HG02759 (cell line): ENCODE measurements at regions not wholly inside any gene's neighbourhood (a gene's known extent, or its start where the extent isn't known, plus 50 kb on each side); places are given as distances from the start of the nearest gene placed in this dataset.
"Not testable (repeated sequence)": the region's sequence is repeated elsewhere in the genome, so short reads cannot be mapped to it uniquely, and the experiment has no call there.

Experiments used
- ATAC-seq: cut with Tn5 transposase; IDR thresholded peaks from one replicate; pipeline ENCODE4 v1.9.1; 2021; ENCODE audit warnings: mild to moderate bottlenecking, moderate library complexity; ENCODE audit not compliant: unreplicated experiment

- ATAC-seq, result no peak
Measured at GRCh38 chr1:99361406-99361805, 97.1 kb downstream of the PLPPR4 start.

GRCh38 chr1:99363531-99363930 lies 99.2 kb downstream of the PLPPR4 start:
- no peak for ATAC-seq

GRCh38 chr1:99365141-99365540 lies 100.8 kb downstream of the PLPPR4 start:
- no peak for ATAC-seq

GRCh38 chr1:99365545-99365944 lies 101.3 kb downstream of the PLPPR4 start:
- no peak for ATAC-seq

- no peak for ATAC-seq
Measured at GRCh38 chr1:99369154-99369553, 104.9 kb downstream of the PLPPR4 start.

GRCh38 chr1:99370476-99370875 lies 106.2 kb downstream of the PLPPR4 start:
- no peak for ATAC-seq

GRCh38 chr1:99371413-99371812 lies 107.1 kb downstream of the PLPPR4 start:
- ATAC-seq, result no peak

GRCh38 chr1:99374109-99374508 lies 109.8 kb downstream of the PLPPR4 start:
- no peak for ATAC-seq

GRCh38 chr1:99374693-99375092 lies 110.4 kb downstream of the PLPPR4 start:
- not testable (repeated sequence) for ATAC-seq

- no peak for ATAC-seq
Measured at GRCh38 chr1:99384021-99384420, 119.7 kb downstream of the PLPPR4 start.

- no peak for ATAC-seq
Measured at GRCh38 chr1:99385852-99386251, 121.6 kb downstream of the PLPPR4 start.

- no peak for ATAC-seq
Measured at GRCh38 chr1:99396389-99396788, 132.1 kb downstream of the PLPPR4 start.

- ATAC-seq, result no peak
Measured at GRCh38 chr1:99397029-99397428, 132.7 kb downstream of the PLPPR4 start.

GRCh38 chr1:99397863-99398262 lies 133.6 kb downstream of the PLPPR4 start:
- ATAC-seq, result no peak

- ATAC-seq, result not testable (repeated sequence)
Measured at GRCh38 chr1:99401556-99401955, 137.3 kb downstream of the PLPPR4 start.

- not testable (repeated sequence) for ATAC-seq
Measured at GRCh38 chr1:99404399-99404798, 140.1 kb downstream of the PLPPR4 start.

- ATAC-seq, result not testable (repeated sequence)
Measured at GRCh38 chr1:99405325-99405724, 141.0 kb downstream of the PLPPR4 start.

- ATAC-seq, result no peak
Measured at GRCh38 chr1:99407018-99407417, 142.7 kb downstream of the PLPPR4 start.

- no peak for ATAC-seq
Measured at GRCh38 chr1:99424087-99424486, 159.8 kb downstream of the PLPPR4 start.

GRCh38 chr1:99429754-99430153 lies 165.5 kb downstream of the PLPPR4 start:
- no peak for ATAC-seq

GRCh38 chr1:99438656-99439230 lies 174.5 kb downstream of the PLPPR4 start:
- no peak for ATAC-seq

- ATAC-seq, result no peak
Measured at GRCh38 chr1:99439433-99440075, 175.3 kb downstream of the PLPPR4 start.
